Heart right ventricle (tissue), 16 donors: ENCODE measurements at regions not wholly inside any gene's neighbourhood (a gene's known extent, or its start where the extent isn't known, plus 50 kb on each side); places are given as distances from the start of the nearest gene placed in this dataset.
A peak's percentile ranks its signal among the peaks of the same experiment; 100 is the strongest.

Experiments
- ATAC-seq, 8 donors: fragments of 200-7000 bp; cut with Tn5 transposase; one replicate each; pipeline ENCODE4 v1.9.1; 2020; ENCODE audit warnings: mild to moderate bottlenecking in 8 of 8, moderate library complexity in 8 of 8, moderate number of reproducible peaks in 1 of 8
- DNase-seq, 2 donors: peaks; one replicate each; pipeline ENCODE4 v3.0.0-alpha.2; 2020
- H3K27ac ChIP-seq, 10 donors: fragments of 200-600 bp; sonication (generic) in 2 of 10; one replicate each; pipeline versions ENCODE4 v1.5.0 to v1.8.0; 2020 to 2022; ENCODE audit warnings: mild to moderate bottlenecking in 3 of 10
- H3K27me3 ChIP-seq, 7 donors: fragments of 200-600 bp; one replicate each; pipeline ENCODE4 v1.8.0; 2021 to 2022; ENCODE audit warnings: mild to moderate bottlenecking in 2 of 7
- H3K36me3 ChIP-seq, 9 donors: fragments of 200-600 bp; sonication (generic) in 1 of 9; one replicate each; pipeline versions ENCODE4 v1.5.0 to v1.8.0; 2020 to 2022; ENCODE audit warnings: mild to moderate bottlenecking in 2 of 9
- H3K4me1 ChIP-seq, 9 donors: fragments of 200-600 bp; sonication (generic) in 1 of 9; one replicate each; pipeline versions ENCODE4 v1.5.0 to v1.8.0; 2020 to 2022; ENCODE audit warnings: mild to moderate bottlenecking in 4 of 9
- H3K4me3 ChIP-seq, 10 donors: fragments of 200-600 bp; sonication (generic) in 2 of 10; one replicate each; pipeline versions ENCODE4 v1.5.0 to v1.8.0; 2020 to 2022; ENCODE audit warnings: mild to moderate bottlenecking in 7 of 10, moderate library complexity in 2 of 10
- H3K9me3 ChIP-seq, 11 donors: fragments of 200-600 bp in 10 of 11; sonication (generic) in 2 of 11; one replicate each; pipeline versions ENCODE4 v1.5.0 to v1.8.0; 2013 to 2022; ENCODE audit warnings: mild to moderate bottlenecking in 2 of 11, control low read depth in 1 of 11, moderate library complexity in 1 of 11
- CTCF ChIP-seq, 9 donors: fragments of 200-600 bp; sonication (generic) in 2 of 9; IDR thresholded peaks; one replicate each; pipeline versions ENCODE4 v1.5.0 to v1.8.0; 2021 to 2022; ENCODE audit warnings: antibody characterized with exemption in 9 of 9, mild to moderate bottlenecking in 5 of 9, moderate library complexity in 1 of 9
- WGBS, 2 donors: extraction: QIAGEN DNeasy Blood & Tissue Kit; methylation state at CpG; one replicate each; pipeline ENCODE4 v1.1.7; 2013; ENCODE audit warnings: inconsistent platforms in 1 of 2; 5-methylcytosine and 5-hydroxymethylcytosine counted together
- intact Hi-C, 10 donors: fragments of 100-400 bp; cut with DNase I; formaldehyde crosslinking; loops; one replicate each; pipeline versions ENCODE4 v1.11.1 to v1.14.2; 2022
- donor health status: Arrhythmogenic right ventricular cardiomyopathy.
- donor health status: ischemic (EF 13 %, LVEDD 7.1; RV severe dilation, severe dysfunction).
- donor health status: healthy with polysubstance abuse.
- donor health status: DM: no; HTN: yes; CAD: no.
- donor health status: DM: no; HTN: no; CAD: no.
- donor health status: ischemic (EF 25% LVEDD 6.9; RV normal size, moderate dysfunction).
- donor health status: ischemic (EF 25% LVEDD 5.7; RV mildly dilated, moderate dysfunction).
- donor health status: healthy.
- donor health status: DM: yes; HTN: yes; CAD: no.
- donor health status: Ischemic cardiomyopathy.
- donor health status: ischemic (EF 35%, LVEDD 5.7; RV mildly dilated, moderate dysfunction).
- donor health status: nonischemic (EF 11% LVEDD 7.7; RV severe dilation, severe dysfunction).
- donor health status: DM: yes; HTN: yes; CAD: no.
- donor health status: PGD.
- donor health status: ischemic (EF 29% LVEDD 5.4; RV normal size, mild dysfunction).
- donor health status: nonischemic (EF 23%, LVEDD 6.1; RV moderate dilation, normal function).

- intact Hi-C loops = no loop called here
- H3K27ac ChIP-seq = no peak overlapping the region
- DNase-seq = no peak
- no peaks in the 10 kb centered on the region for H3K27me3 ChIP-seq
- ATAC-seq = no peak
- H3K4me3 ChIP-seq = no peak overlapping the region
- H3K9me3 ChIP-seq = peaks cover 0 to 25% (median 11%) of the 10 kb centered on the region in 11 donors
- H3K4me1 ChIP-seq = no peaks in the 10 kb centered on the region
- no peak for TF ChIP-seq CTCF (IDR thresholded peaks at IDR 0.05)
- 97% methylated on average over 1 to 2 of the region's 2 CpGs for WGBS, 2 donors
- H3K36me3 ChIP-seq = peaks cover 0 to 7% (median 0%) of the 10 kb centered on the region in 9 donors
Measured at GRCh38 chr4:123317211-123317610, 79.4 kb upstream of the SPRY1 start.

- ATAC-seq = no peak
- H3K4me3 ChIP-seq = no peak overlapping the region
- DNase-seq = no peak
- TF ChIP-seq CTCF (IDR thresholded peaks at IDR 0.05) = no peak
- no peaks in the 10 kb centered on the region for H3K27me3 ChIP-seq
- H3K36me3 ChIP-seq = peaks cover 0 to 7% (median 0%) of the 10 kb centered on the region in 9 donors
- intact Hi-C loops = no loop called here
- no peaks in the 10 kb centered on the region for H3K4me1 ChIP-seq
- peaks cover 0 to 40% (median 17%) of the 10 kb centered on the region in 11 donors for H3K9me3 ChIP-seq
- no peak overlapping the region for H3K27ac ChIP-seq
- 74 to 82% methylated on average over 2 of the region's 2 CpGs for WGBS, 2 donors
Measured at GRCh38 chr4:123319639-123320038, 77.0 kb upstream of the SPRY1 start.

- WGBS, 2 donors = 68 to 76% methylated on average over 2 of the region's 2 CpGs
- intact Hi-C loops = no loop called here
Measured at GRCh38 chr4:123323998-123324397, 72.6 kb upstream of the SPRY1 start.

GRCh38 chr4:123325241-123325681 lies 71.3 kb upstream of the SPRY1 start:
- H3K4me1 ChIP-seq = peaks cover 0 to 5% (median 0%) of the 10 kb centered on the region in 9 donors
- DNase-seq (no peak), ATAC-seq (peak in 1 of 8 donors; percentile 55)
- H3K4me3 ChIP-seq = peak overlapping the region in 1 of 10 donors; percentile 23
- WGBS, 2 donors = 56 to 64% methylated on average over 3 of the region's 3 CpGs
- H3K36me3 ChIP-seq = no peaks in the 10 kb centered on the region
- peaks cover 0 to 58% (median 25%) of the 10 kb centered on the region in 11 donors for H3K9me3 ChIP-seq
- intact Hi-C loops = no loop called here
- H3K27ac ChIP-seq = no peak overlapping the region
- H3K27me3 ChIP-seq = no peaks in the 10 kb centered on the region
- no peak for TF ChIP-seq CTCF (IDR thresholded peaks at IDR 0.05)

More at GRCh38 chr4:123323998-123324397, 72.6 kb upstream of the SPRY1 start:
- peak in 1 of 8 donors; percentile 31 for ATAC-seq
- Histone ChIP-seq H3K27me3 (no peaks in the 10 kb centered on the region), H3K4me3 (no peak overlapping the region), H3K4me1 (peaks cover 0 to 5% (median 0%) of the 10 kb centered on the region in 9 donors), H3K27ac (no peak overlapping the region), H3K36me3 (no peaks in the 10 kb centered on the region), H3K9me3 (peaks cover 0 to 48% (median 17%) of the 10 kb centered on the region in 11 donors)
- no peak for TF ChIP-seq CTCF (IDR thresholded peaks at IDR 0.05)
- DNase-seq = no peak
